ENCODE measurements at regions not wholly inside any gene's neighbourhood (a gene's known extent, or its start where the extent isn't known, plus 50 kb on each side); places are given as distances from the start of the nearest gene placed in this dataset.

GRCh38 chr2:63767307-63767706 is 74.4 kb upstream of the UGP2 start:
- H3K36me3 ChIP-seq = no peaks in the 10 kb centered on the region
- no peak overlapping the region for H3K4me3 ChIP-seq
- no peak for TF ChIP-seq CTCF (IDR thresholded peaks at IDR 0.05)
- no peak for DNase-seq (ENCODE audit: low spot score)
- H3K27me3 ChIP-seq = no peaks in the 10 kb centered on the region
- H3K27ac ChIP-seq = no peak overlapping the region
- H3K4me1 ChIP-seq = peaks cover 0 to 6% of the 10 kb centered on the region in 2 donors
- peaks cover 0 to 15% of the 10 kb centered on the region in 2 donors for H3K9me3 ChIP-seq

GRCh38 chr2:63768051-63768450 is 73.6 kb upstream of the UGP2 start:
- TF ChIP-seq CTCF (IDR thresholded peaks at IDR 0.05) = no peak
- Histone ChIP-seq H3K27me3 (no peaks in the 10 kb centered on the region), H3K27ac (no peak overlapping the region), H3K9me3 (peaks cover 0 to 15% of the 10 kb centered on the region in 2 donors), H3K4me3 (no peak overlapping the region), H3K36me3 (no peaks in the 10 kb centered on the region), H3K4me1 (peaks cover 0 to 6% of the 10 kb centered on the region in 2 donors)
- DNase-seq (ENCODE audit: low spot score) = no peak

GRCh38 chr2:63769915-63770314 is 71.8 kb upstream of the UGP2 start:
- H3K9me3 ChIP-seq = peaks cover 0 to 15% of the 10 kb centered on the region in 2 donors
- H3K27ac ChIP-seq = no peak overlapping the region
- no peaks in the 10 kb centered on the region for H3K27me3 ChIP-seq
- no peak for DNase-seq (ENCODE audit: low spot score)
- no peak overlapping the region for H3K4me3 ChIP-seq
- no peaks in the 10 kb centered on the region for H3K4me1 ChIP-seq
- no peak for TF ChIP-seq CTCF (IDR thresholded peaks at IDR 0.05)
- no peaks in the 10 kb centered on the region for H3K36me3 ChIP-seq

- Histone ChIP-seq H3K4me1 (no peaks in the 10 kb centered on the region), H3K27ac (no peak overlapping the region), H3K4me3 (no peak overlapping the region), H3K27me3 (no peaks in the 10 kb centered on the region), H3K9me3 (peaks cover 0 to 10% of the 10 kb centered on the region in 2 donors), H3K36me3 (no peaks in the 10 kb centered on the region)
- no peak for DNase-seq (ENCODE audit: low spot score)
- TF ChIP-seq CTCF (IDR thresholded peaks at IDR 0.05) = no peak
Observed at GRCh38 chr2:63772061-63772460, 69.6 kb upstream of the UGP2 start.

- Histone ChIP-seq H3K4me3 (no peak overlapping the region), H3K27me3 (no peaks in the 10 kb centered on the region), H3K4me1 (no peaks in the 10 kb centered on the region), H3K9me3 (no peaks in the 10 kb centered on the region), H3K27ac (no peak overlapping the region), H3K36me3 (no peaks in the 10 kb centered on the region)
- DNase-seq (ENCODE audit: low spot score) = no peak
- no peak for TF ChIP-seq CTCF (IDR thresholded peaks at IDR 0.05)
Observed at GRCh38 chr2:63775191-63775590, 66.5 kb upstream of the UGP2 start.

- no peaks in the 10 kb centered on the region for H3K9me3 ChIP-seq
- no peak for TF ChIP-seq CTCF (IDR thresholded peaks at IDR 0.05)
- no peaks in the 10 kb centered on the region for H3K36me3 ChIP-seq
- no peak overlapping the region for H3K27ac ChIP-seq
- H3K4me3 ChIP-seq = no peak overlapping the region
- H3K27me3 ChIP-seq = no peaks in the 10 kb centered on the region
- H3K4me1 ChIP-seq = no peaks in the 10 kb centered on the region
- no peak for DNase-seq (ENCODE audit: low spot score)
Observed at GRCh38 chr2:63776382-63776781, 65.3 kb upstream of the UGP2 start.
